ENCODE measurements at regions not wholly inside any gene's neighbourhood (a gene's known extent, or its start where the extent isn't known, plus 50 kb on each side); places are given as distances from the start of the nearest gene placed in this dataset.

GRCh38 chr6:94260765-94261164 lies 841.4 kb upstream of the EPHA7 start:
- no peak for DNase-seq
- Histone ChIP-seq H3K36me3 (replicated peaks in 1 of 2; ENCODE audit: control insufficient read depth in 1 of 2, insufficient read depth in 2 of 2, low read length in 1 of 2) (peaks cover 0 to 5% of the 10 kb centered on the region in 2 experiments), H3K9me3 (no peaks in the 10 kb centered on the region), H3K27ac (ENCODE audit: low read depth in 2 of 2, low read length in 1 of 2) (no peak overlapping the region), H3K9ac (no peak overlapping the region), H3K79me2 (ENCODE audit: insufficient read depth) (no peaks in the 10 kb centered on the region), H3K9me2 (no peaks in the 10 kb centered on the region), H3K4me1 (ENCODE audit: control insufficient read depth in 1 of 2, insufficient read depth in 2 of 2, low read depth in 1 of 2, low read length in 1 of 2) (no peaks in the 10 kb centered on the region), H3K4me3 (ENCODE audit: low read depth in 2 of 2, low read length in 1 of 2) (no peak overlapping the region), H3F3A (replicated peaks; ENCODE audit: insufficient read depth) (peaks cover 3% of the 10 kb centered on the region), H2AFZ (ENCODE audit: low read depth) (no peak overlapping the region), H3K27me3 (ENCODE audit: insufficient read depth) (no peaks in the 10 kb centered on the region), H4K20me1 (ENCODE audit: insufficient read depth) (no peaks in the 10 kb centered on the region), H3K4me2 (no peak overlapping the region)
- POLR2A ChIA-PET = no interaction called here
- CTCF ChIA-PET = no interaction called here
- TF ChIP-seq FOXJ3 (CRISPR knock-in tag; IDR thresholded peaks at IDR 0.05) (no peak), YY1 (IDR thresholded peaks at IDR 0.05; ENCODE audit: low read depth) (no peak), POLR2AphosphoS5 (IDR thresholded peaks at IDR 0.05; ENCODE audit: low read depth, low read length) (no peak), EZH2phosphoT487 (IDR thresholded peaks at IDR 0.05; ENCODE audit: borderline replicate concordance, low read depth) (no peak), PBX3 (IDR thresholded peaks at IDR 0.05) (no peak), RFX5 (IDR thresholded peaks at IDR 0.05; ENCODE audit: low read length) (no peak), FOXM1 (IDR thresholded peaks at IDR 0.05; ENCODE audit: low read depth) (no peak), CTCF (IDR thresholded peaks at IDR 0.05) (no peak), SMC3 (IDR thresholded peaks at IDR 0.05; ENCODE audit: low read depth, low read length) (no peak), IRF3 (IDR thresholded peaks at IDR 0.05; ENCODE audit: low read depth, low read length) (no peak), RCOR1 (IDR thresholded peaks at IDR 0.05; ENCODE audit: low read length) (no peak), NRF1 (IDR thresholded peaks at IDR 0.05; ENCODE audit: low read depth, low read length) (no peak), MEF2A (IDR thresholded peaks at IDR 0.05; ENCODE audit: borderline replicate concordance, low read depth) (no peak)

GRCh38 chr6:94254689-94255088 lies 835.3 kb upstream of the EPHA7 start:
- POLR2A ChIA-PET = no interaction called here
- CTCF ChIA-PET = no interaction called here

More at GRCh38 chr6:94254689-94255088, 835.3 kb upstream of the EPHA7 start:
- H2AFZ ChIP-seq (ENCODE audit: low read depth) = no peak overlapping the region
- no peaks in the 10 kb centered on the region for H3K79me2 ChIP-seq (ENCODE audit: insufficient read depth)
- no peak overlapping the region for H3K27ac ChIP-seq (ENCODE audit: low read depth in 2 of 2, low read length in 1 of 2)
- H3K27me3 ChIP-seq (ENCODE audit: insufficient read depth) = no peaks in the 10 kb centered on the region
- H3K9ac ChIP-seq = no peak overlapping the region
- H3K4me1 ChIP-seq (ENCODE audit: control insufficient read depth in 1 of 2, insufficient read depth in 2 of 2, low read depth in 1 of 2, low read length in 1 of 2) = no peaks in the 10 kb centered on the region
- no peak overlapping the region; a peak in 1 of 4 replicates for H3K4me3 ChIP-seq (ENCODE audit: low read depth in 2 of 2, low read length in 1 of 2)
- peaks cover 0 to 5% of the 10 kb centered on the region in 2 experiments for H3K36me3 ChIP-seq (replicated peaks in 1 of 2; ENCODE audit: control insufficient read depth in 1 of 2, insufficient read depth in 2 of 2, low read length in 1 of 2)
- WGBS (ENCODE audit: low lambda C conversion rate) = 0% methylated on average over 1 of the region's 1 CpG
- no peaks in the 10 kb centered on the region for H3K9me2 ChIP-seq
- peaks cover 3% of the 10 kb centered on the region for H3F3A ChIP-seq (replicated peaks; ENCODE audit: insufficient read depth)
- TF ChIP-seq RXRA (IDR thresholded peaks at IDR 0.05; ENCODE audit: borderline replicate concordance, low read depth) = no peak
- TF ChIP-seq RAD21 (IDR thresholded peaks at IDR 0.05; ENCODE audit: low read length) = peak; percentile 37
- peak; percentile 37 for TF ChIP-seq CTCF (IDR thresholded peaks at IDR 0.05)
- TF ChIP-seq SIN3A (IDR thresholded peaks at IDR 0.05; ENCODE audit: borderline replicate concordance, low read depth, low read length) = no peak
- TF ChIP-seq RCOR1 (IDR thresholded peaks at IDR 0.05; ENCODE audit: low read length) = no peak
- no peaks in the 10 kb centered on the region for H4K20me1 ChIP-seq (ENCODE audit: insufficient read depth)
- no peaks in the 10 kb centered on the region for H3K9me3 ChIP-seq
- H3K4me2 ChIP-seq = no peak overlapping the region
- DNase-seq = no peak

Data from SK-N-SH (cell line).